Iris pigment epithelial cell (primary cell): ENCODE measurements at regions not wholly inside any gene's neighbourhood (a gene's known extent, or its start where the extent isn't known, plus 50 kb on each side); places are given as distances from the start of the nearest gene placed in this dataset.
A peak's percentile ranks its signal among the peaks of the same experiment; 100 is the strongest.

ENCODE experiments used
- DNase-seq: peaks from one replicate; pipeline ENCODE4 v3.0.0-alpha.2; 2011; ENCODE audit warnings: low read depth

DNA sequence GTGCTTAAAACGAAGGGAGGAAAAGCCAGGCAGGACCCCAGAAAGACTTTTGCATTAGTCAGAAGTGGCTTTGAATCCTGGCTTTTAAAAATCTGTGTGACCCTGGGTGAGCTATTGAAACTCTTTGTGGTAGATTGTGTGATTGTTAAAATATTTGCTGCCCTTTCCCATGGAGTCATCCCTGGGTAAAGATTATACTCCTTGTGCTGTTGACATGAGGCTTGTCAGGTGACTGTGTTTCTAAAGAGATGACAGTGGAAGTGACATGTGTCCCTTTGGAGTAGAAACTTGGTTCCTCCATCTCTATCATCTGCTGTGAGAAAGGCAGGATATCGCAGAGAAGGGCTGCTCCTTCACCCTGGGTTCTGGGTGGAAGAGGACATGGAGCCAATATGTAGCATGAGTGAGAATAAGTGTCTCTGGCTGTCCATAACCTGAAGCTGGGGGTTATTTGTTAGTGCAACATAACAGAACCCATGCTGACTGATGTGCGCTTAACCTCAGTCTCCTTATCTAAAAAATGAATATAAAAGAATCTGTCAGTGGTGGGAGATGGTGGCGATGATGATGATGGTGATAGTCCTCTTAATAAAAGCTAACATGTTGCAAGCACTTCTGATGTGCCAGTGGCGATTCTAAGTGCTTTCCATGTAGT is 187.6 kb downstream of the RHOU start:
- DNase-seq, result no peak

DNA sequence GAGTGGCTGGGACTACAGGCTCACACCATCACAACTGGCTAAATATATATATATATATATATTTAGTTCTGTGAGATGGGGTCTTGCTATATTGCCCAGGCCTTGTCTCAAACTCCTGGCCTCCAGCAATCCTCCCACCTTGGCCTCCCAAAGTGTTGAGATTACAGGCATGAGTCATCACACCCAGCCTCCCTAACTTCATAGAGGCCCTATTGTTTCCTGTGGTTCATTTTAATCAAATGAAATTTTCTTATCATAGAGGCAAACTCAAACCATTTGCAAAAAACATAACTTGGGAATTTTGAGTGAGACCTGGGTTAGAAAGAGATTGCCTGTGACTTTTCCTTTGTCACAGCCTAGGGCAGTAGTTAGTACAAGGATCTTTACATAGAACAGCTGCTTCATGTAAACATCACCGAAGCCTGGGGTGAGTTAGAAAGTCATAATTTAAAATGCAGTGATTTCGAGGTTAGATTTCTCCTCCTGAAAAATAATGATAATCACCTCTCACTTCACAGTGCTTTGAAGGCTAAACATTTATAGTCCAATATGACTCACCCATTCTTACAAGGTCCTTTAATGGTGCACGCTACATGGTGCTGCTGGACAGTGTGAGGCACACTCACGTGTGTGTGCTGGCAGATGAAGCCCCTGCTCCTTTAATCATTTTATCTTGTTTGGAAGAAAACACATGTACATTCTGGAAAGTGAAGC is 188.9 kb downstream of the RHOU start:
- no peak for DNase-seq

DNA sequence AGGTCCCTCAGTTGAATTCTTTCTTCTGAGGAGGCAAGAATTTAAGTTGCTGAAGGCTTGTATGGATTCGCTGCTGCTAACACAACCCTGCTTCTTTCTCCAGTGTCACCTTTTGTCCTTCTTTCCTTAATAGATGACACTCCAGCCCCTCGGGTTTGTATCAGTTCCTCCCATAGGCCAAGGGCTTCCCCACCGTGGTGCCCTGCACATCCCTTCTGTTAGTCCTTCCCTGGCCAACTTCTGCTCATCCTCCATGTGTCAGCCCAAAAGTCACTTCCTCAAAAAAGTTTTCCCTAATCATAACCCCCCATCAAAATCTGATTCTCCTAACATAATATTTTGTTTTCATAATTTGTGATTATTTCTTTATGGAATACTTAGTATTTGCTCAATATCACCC is 190.4 kb downstream of the RHOU start:
- no peak for DNase-seq

DNA sequence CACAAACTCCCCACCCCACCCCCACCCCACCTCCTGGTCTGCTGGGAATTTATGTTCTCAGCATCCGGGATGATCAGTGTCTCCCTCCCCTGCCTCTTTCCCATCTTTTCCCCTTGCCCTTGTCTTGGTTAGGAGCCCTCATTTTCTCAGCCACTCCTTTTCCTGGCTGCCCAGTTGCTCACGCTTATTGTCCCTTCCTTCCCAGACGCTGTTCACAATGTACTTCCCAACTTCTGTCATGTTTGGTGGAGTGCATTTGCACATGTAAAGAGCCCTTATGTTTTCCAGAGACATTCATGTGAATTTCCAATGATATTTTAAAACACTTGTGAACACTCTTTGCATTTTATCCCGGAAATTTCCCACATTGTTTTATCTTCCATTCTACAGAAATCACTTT is 192.1 kb downstream of the RHOU start:
- no peak for DNase-seq

- DNase-seq, result peak; percentile 19
These were observed 192.9 kb downstream of the RHOU start for GRCh38 chr1:228927946-228928898.

DNA sequence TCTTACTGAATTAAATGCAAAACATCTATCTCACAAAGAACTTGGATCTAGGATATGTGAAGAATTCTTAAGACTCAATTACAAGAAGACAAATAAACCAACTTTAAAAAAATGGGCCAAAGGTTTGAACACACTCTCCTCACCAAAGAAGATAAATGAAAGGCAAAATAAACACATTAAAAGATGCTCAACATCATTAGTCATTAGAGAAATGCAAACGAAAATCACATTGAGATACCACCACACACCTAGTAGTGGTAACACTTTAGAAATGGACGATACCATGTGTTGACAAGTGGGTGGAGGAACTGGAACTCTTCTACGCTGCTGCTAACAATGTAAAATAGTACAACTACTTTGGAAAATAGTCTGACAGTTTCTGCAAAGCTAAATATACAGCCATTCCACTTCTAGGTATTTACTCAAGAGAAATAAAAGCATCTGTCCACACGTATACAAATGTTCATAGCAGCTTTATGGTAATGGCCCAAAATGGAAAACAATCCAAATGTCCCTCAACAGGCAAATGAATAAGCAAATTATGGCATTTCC is 194.3 kb downstream of the RHOU start:
- no peak for DNase-seq

DNA sequence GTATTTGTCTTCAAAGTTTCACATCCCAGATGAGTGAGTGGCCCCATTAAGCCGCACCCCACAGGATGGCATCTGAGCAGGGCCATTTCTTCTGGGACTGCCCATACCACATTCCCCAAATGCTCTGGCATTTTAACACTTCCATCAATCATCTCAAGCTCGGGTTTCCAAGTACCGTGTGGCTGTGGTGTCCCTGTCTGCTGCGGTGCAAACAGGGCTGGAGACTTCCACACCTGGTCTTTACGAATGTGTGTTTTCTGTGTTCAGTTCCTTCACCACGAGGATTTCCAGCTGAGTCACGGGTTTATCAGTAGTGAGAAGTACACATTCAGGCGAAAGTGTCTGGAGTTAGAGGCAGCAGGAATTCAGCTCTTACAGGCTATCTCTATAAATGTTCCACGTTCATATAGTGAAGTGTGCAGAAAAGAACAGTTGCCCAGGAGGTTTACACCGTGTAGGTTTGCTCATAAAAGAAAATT is 195.2 kb downstream of the RHOU start:
- DNase-seq, result no peak

DNA sequence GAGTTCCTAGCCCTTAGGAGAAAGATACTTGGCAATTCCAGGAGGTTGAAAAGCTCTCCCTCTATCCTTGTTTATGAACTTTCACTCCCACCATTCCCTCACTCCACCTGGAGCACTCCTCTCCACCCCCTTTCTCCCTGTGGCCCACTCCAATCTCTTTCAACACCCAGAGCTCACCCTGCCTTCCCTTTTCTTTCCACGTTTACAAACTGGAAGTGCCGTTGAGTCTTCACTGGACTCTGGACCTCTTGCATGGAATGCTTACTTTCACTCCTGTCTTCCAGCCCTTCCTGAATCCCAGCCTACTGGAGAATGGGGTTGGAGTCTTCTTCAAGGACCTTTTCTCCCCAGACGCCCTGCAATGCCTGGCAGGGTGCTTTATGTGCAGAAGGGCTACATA is 198.5 kb downstream of the RHOU start:
- DNase-seq, result no peak

DNA sequence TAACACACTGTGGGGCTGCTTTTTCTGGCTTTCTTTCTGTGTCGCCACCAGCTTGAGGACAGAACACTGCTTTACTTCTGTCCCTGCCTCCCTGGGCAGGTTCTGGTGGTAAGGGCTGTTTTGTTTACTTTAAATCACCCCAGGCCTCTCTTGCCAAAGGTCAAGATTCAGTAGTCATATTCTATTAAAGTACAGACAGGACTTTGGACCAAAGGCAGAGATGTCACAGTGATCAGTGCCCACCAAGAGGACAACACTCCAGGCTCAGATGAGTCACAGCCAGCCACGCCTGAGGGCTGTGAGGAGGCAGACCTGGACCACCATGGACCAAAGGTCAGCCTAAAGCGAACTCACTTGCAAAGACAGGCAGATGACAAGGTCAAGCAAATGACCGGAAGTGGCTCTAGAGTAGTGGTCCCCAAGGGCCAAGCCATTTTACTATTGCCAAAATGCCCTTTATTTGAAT is 200.0 kb downstream of the RHOU start:
- no peak for DNase-seq

GRCh38 chr1:228935855-228936727 is 200.8 kb downstream of the RHOU start:
- DNase-seq, result no peak

- DNase-seq, result no peak
These were observed 201.6 kb downstream of the RHOU start for GRCh38 chr1:228936881-228937280.

GRCh38 chr1:228937351-228937750 is 202.1 kb downstream of the RHOU start:
- DNase-seq, result no peak

- DNase-seq, result no peak
These were observed 202.7 kb downstream of the RHOU start for GRCh38 chr1:228937851-228938536.

- DNase-seq, result no peak
These were observed 203.2 kb downstream of the RHOU start for GRCh38 chr1:228938537-228938901.

DNA sequence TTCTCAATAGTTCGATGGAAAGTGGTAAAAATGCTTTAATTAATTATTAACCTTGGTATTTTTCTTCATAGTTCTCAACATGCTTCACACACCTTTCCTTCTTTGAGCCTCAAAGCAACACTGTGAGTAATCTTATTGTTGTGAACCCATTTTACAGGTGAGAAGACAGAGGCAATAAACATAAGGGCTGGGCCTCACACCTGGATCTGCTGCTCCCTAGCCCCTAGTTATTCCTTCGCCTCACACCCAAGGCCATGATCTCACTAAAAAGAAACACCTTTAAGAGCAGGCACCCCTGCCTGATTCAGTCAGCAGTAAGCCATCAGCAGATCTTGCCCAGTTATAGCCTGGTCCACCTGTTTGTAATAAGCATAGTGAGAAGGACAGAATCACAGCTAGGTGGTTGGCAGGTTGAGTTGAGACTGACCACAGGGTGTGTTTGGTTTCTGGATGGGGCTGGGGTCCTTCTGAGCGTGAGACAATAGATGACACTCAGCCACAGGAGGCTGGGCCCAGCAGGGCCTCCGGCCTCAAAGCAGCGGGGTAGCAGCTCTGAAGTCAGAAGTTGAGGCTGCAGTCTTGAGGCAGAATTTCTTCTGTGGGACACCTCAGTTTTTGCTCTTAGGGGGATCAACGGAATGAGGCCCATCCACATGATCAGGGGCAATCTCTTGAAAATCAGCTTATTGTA is 203.9 kb downstream of the RHOU start:
- no peak for DNase-seq

- DNase-seq, result no peak
These were observed 204.7 kb downstream of the RHOU start for GRCh38 chr1:228939881-228940392.

GRCh38 chr1:228940526-228940925 is 205.2 kb downstream of the RHOU start:
- DNase-seq, result no peak

- no peak for DNase-seq
These were observed 205.6 kb downstream of the RHOU start for GRCh38 chr1:228940926-228941325.

DNA sequence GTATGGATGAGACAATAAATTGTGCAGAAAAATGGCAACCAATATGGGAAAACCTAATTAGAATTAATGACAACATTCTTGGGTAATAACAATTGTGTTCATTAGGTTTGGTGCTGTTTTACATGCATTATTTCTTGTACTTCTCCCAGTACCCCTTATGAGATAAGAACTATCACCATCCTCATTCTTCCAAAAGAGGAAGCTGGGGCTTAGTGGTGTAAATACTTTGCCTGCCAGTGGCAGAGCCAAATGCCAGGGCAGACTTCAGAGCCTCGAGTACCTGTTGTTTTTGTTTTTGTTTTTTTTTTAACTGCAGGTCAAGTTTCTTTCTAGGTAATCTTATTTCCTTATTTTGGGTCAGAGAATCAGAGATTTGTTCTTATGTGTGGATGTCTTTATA is 206.4 kb downstream of the RHOU start:
- DNase-seq, result no peak

DNA sequence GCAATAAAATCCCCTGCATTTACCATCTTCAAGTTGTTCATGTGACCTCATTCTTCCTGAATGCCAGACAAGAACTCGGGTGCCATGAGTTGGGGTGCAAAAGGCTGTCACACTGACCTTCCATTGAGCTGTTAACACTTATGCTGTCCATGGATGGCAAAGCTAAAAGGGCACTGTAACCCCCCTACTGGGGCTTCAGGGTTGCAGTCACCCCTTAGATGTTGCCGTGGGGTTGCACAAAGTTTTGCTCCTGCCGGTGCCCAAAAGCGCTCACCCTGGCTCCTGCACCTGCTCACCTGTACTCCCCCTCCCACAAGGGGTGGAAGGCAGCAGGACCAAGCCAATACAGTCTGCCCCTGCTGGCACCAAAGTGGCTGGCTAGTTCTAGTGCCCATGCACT is 208.2 kb downstream of the RHOU start:
- DNase-seq, result no peak
